SK-N-SH (cell line): ENCODE measurements at regions not wholly inside any gene's neighbourhood (a gene's known extent, or its start where the extent isn't known, plus 50 kb on each side); places are given as distances from the start of the nearest gene placed in this dataset.
"Not testable (repeated sequence)": the region's sequence is repeated elsewhere in the genome, so short reads cannot be mapped to it uniquely, and the experiment has no call there.

ENCODE experiments used
- CTCF ChIA-PET: fragments of 300-600, 350-600 bp; formaldehyde crosslinking; extraction: SDS; loops from one replicate; lab custom pipeline; 2021; lab: Yijun Ruan, JAX
- POLR2A ChIA-PET: fragments of 350-600 bp; sonication (Branson Sonifier 250); formaldehyde crosslinking; extraction: SDS; loops from one replicate; lab custom pipeline; 2020; ENCODE audit warnings: antibody characterized with exemption, inconsistent platforms; lab: Yijun Ruan, JAX
- DNase-seq: peaks from one replicate; pipeline ENCODE4 v3.0.0; 2012
- H2AFZ ChIP-seq: fragments of 200-600 bp; sonication (generic); 2 replicates; pipeline ENCODE4 v1.8.1; 2016; ENCODE audit warnings: antibody characterized with exemption, mild to moderate bottlenecking, low read depth
- H3F3A ChIP-seq: fragments of 200-600 bp; sonication (generic); replicated peaks from 2 replicates; pipeline ENCODE3; 2016; ENCODE audit warnings: antibody characterized with exemption, mild to moderate bottlenecking; ENCODE audit not compliant: insufficient read depth
- H3K27ac ChIP-seq, 2 experiments: fragments of 200-500 bp in 1 of 2; fragments of 200-600 bp in 1 of 2; sonication (Bioruptor generic) in 1 of 2; sonication (generic), shearing (Covaris generic) in 1 of 2; 2 replicates each; pipeline versions ENCODE4 v1.5.1 to v1.6.1; 2014 to 2016; ENCODE audit warnings: low read depth in 2 of 2, inconsistent platforms in 1 of 2, low read length in 1 of 2, mild to moderate bottlenecking in 1 of 2, mixed read lengths in 1 of 2
- H3K27me3 ChIP-seq: fragments of 200-600 bp; sonication (generic), shearing (Covaris generic); 2 replicates; pipeline ENCODE4 v1.6.1; 2016; ENCODE audit warnings: mixed run types; ENCODE audit not compliant: insufficient read depth
- H3K36me3 ChIP-seq, 2 experiments: fragments of 200-500 bp in 1 of 2; fragments of 200-600 bp in 1 of 2; sonication (Bioruptor generic) in 1 of 2; sonication (generic) in 1 of 2; replicated peaks in 1 of 2; 2 replicates each; pipeline versions ENCODE3 to v1.5.1; 2014 to 2016; ENCODE audit warnings: low read length in 1 of 2, mild to moderate bottlenecking in 1 of 2; ENCODE audit not compliant: insufficient read depth in 2 of 2, control insufficient read depth in 1 of 2
- H3K4me1 ChIP-seq, 2 experiments: fragments of 200-500 bp in 1 of 2; fragments of 200-600 bp in 1 of 2; sonication (Bioruptor generic) in 1 of 2; sonication (generic), shearing (Covaris generic) in 1 of 2; 2 replicates each; pipeline versions ENCODE4 v1.5.1 to v1.6.1; 2014 to 2016; ENCODE audit warnings: low read depth in 1 of 2, low read length in 1 of 2, mixed run types in 1 of 2; ENCODE audit not compliant: insufficient read depth in 2 of 2, control insufficient read depth in 1 of 2
- H3K4me2 ChIP-seq: fragments of 200-600 bp; sonication (generic), shearing (Covaris generic); 2 replicates; pipeline ENCODE4 v1.6.1; 2017; ENCODE audit warnings: mixed run types
- H3K4me3 ChIP-seq, 2 experiments: fragments of 200-500 bp in 1 of 2; fragments of 200-600 bp in 1 of 2; sonication (Bioruptor generic) in 1 of 2; sonication (generic), shearing (Covaris generic) in 1 of 2; 2 replicates each; pipeline versions ENCODE4 v1.5.1 to v1.8.1; 2014 to 2016; ENCODE audit warnings: low read depth in 2 of 2, inconsistent platforms in 1 of 2, low read length in 1 of 2, mild to moderate bottlenecking in 1 of 2, mixed read lengths in 1 of 2, moderate library complexity in 1 of 2
- H3K79me2 ChIP-seq: fragments of 200-600 bp; sonication (generic); 2 replicates; pipeline ENCODE4 v1.8.1; 2017; ENCODE audit warnings: mild to moderate bottlenecking; ENCODE audit not compliant: insufficient read depth
- H3K9ac ChIP-seq: fragments of 200-600 bp; sonication (generic); 2 replicates; pipeline ENCODE4 v1.6.1; 2017; ENCODE audit warnings: mixed run types
- H3K9me2 ChIP-seq: fragments of 200-600 bp; sonication (generic); 2 replicates; pipeline ENCODE4 v1.6.1; 2017; ENCODE audit warnings: mixed run types
- H3K9me3 ChIP-seq: fragments of 200-600 bp; sonication (generic); 2 replicates; pipeline ENCODE4 v1.6.1; 2017; ENCODE audit warnings: mixed run types, mild to moderate bottlenecking, moderate library complexity
- H4K20me1 ChIP-seq: fragments of 200-600 bp; sonication (generic); 2 replicates; pipeline ENCODE4 v1.6.1; 2017; ENCODE audit warnings: mild to moderate bottlenecking, mixed run types; ENCODE audit not compliant: insufficient read depth
- CTCF ChIP-seq: fragments of 200-600 bp; sonication (generic); IDR thresholded peaks from 2 replicates; pipeline ENCODE4 v1.6.1; 2017; ENCODE audit warnings: antibody characterized with exemption, mild to moderate bottlenecking, moderate library complexity
- EZH2phosphoT487 ChIP-seq: fragments of 200-600 bp; sonication (generic); IDR thresholded peaks from 2 replicates; pipeline ENCODE4 v1.6.1; 2017; ENCODE audit warnings: low read depth, mixed run types, mild to moderate bottlenecking, antibody characterized with exemption, moderate library complexity, borderline replicate concordance
- GATA2 ChIP-seq: sonication (generic); formaldehyde crosslinking; IDR thresholded peaks from 2 replicates; pipeline ENCODE4 v1.5.0; 2020; ENCODE audit warnings: mild to moderate bottlenecking, missing genetic modification reagents
- MAX ChIP-seq: IDR thresholded peaks from 2 replicates; pipeline ENCODE4 v1.4.0; 2012; ENCODE audit warnings: low read depth
- RFX5 ChIP-seq: IDR thresholded peaks from 2 replicates; pipeline ENCODE4 v1.6.1; 2012; ENCODE audit warnings: mild to moderate bottlenecking, improper control_type of control experiment, low read length
- RXRA ChIP-seq: IDR thresholded peaks from 2 replicates; pipeline ENCODE4 v1.4.0; 2012; ENCODE audit warnings: low read depth, mild to moderate bottlenecking, borderline replicate concordance
- SMC3 ChIP-seq: IDR thresholded peaks from 2 replicates; pipeline ENCODE4 v1.6.1; 2012; ENCODE audit warnings: low read depth, low read length, improper control_type of control experiment
- TEAD4 ChIP-seq: IDR thresholded peaks from 2 replicates; pipeline ENCODE4 v1.4.0; 2012; ENCODE audit warnings: mild to moderate bottlenecking, borderline replicate concordance; ENCODE audit not compliant: insufficient read depth
- ZBTB33 ChIP-seq: IDR thresholded peaks from 2 replicates; pipeline ENCODE4 v1.4.0; 2012; ENCODE audit warnings: low read depth, borderline replicate concordance
- WGBS: methylation state at CpG from one replicate; pipeline ENCODE4 v1.1.6; 2017; ENCODE audit warnings: low lambda C conversion rate; 5-methylcytosine and 5-hydroxymethylcytosine counted together

GRCh38 chr14:86124328-86124727 lies 594.4 kb downstream of the FLRT2 start:
- no peak overlapping the region for H2AFZ ChIP-seq
- TF ChIP-seq TEAD4 (no peak), RXRA (no peak), CTCF (no peak), EZH2phosphoT487 (no peak), ZBTB33 (no peak)

GRCh38 chr14:86115972-86116371 lies 586.0 kb downstream of the FLRT2 start:
- Histone ChIP-seq H3K79me2 (no peaks in the 10 kb centered on the region), H3K9me3 (no peaks in the 10 kb centered on the region), H3K9me2 (no peaks in the 10 kb centered on the region), H3K4me2 (no peak overlapping the region), H3K9ac (no peak overlapping the region), H4K20me1 (no peaks in the 10 kb centered on the region), H3F3A (no peaks in the 10 kb centered on the region), H3K27me3 (no peaks in the 10 kb centered on the region), H2AFZ (no peak overlapping the region), H3K4me1 (no peaks in the 10 kb centered on the region), H3K27ac (no peak overlapping the region), H3K36me3 (no peaks in the 10 kb centered on the region), H3K4me3 (no peak overlapping the region)
- TF ChIP-seq RFX5 (no peak), MAX (no peak), GATA2 (no peak), SMC3 (no peak), RXRA (no peak), TEAD4 (no peak)
- no CpG with 5 or more reads among the region's 1 CpG for WGBS
- ChIA-PET CTCF (no interaction called here), POLR2A (no interaction called here)
- no peak for DNase-seq

More at GRCh38 chr14:86124328-86124727, 594.4 kb downstream of the FLRT2 start:
- Histone ChIP-seq H3K4me2 (peak overlapping the region; percentile 13; the same call in 1 of the 2 replicates), H3K4me1 (no peaks in the 10 kb centered on the region), H3F3A (no peaks in the 10 kb centered on the region), H3K9me3 (no peaks in the 10 kb centered on the region), H3K9me2 (no peaks in the 10 kb centered on the region), H3K4me3 (no peak overlapping the region), H3K27ac (no peak overlapping the region), H3K36me3 (no peaks in the 10 kb centered on the region), H4K20me1 (no peaks in the 10 kb centered on the region), H3K27me3 (no peaks in the 10 kb centered on the region), H3K79me2 (no peaks in the 10 kb centered on the region), H3K9ac (no peak overlapping the region)
- ChIA-PET CTCF (no interaction called here), POLR2A (no interaction called here)
- no peak for DNase-seq
- WGBS, result 6% methylated on average over 4 of the region's 4 CpGs

- H3K4me2 ChIP-seq, H3F3A ChIP-seq, H3K4me3 ChIP-seq, H3K27ac ChIP-seq, H4K20me1 ChIP-seq, DNase-seq, H3K9me2 ChIP-seq, CTCF ChIA-PET, H3K27me3 ChIP-seq, H3K9me3 ChIP-seq, POLR2A ChIA-PET, H2AFZ ChIP-seq, H3K4me1 ChIP-seq, H3K36me3 ChIP-seq, H3K79me2 ChIP-seq, H3K9ac ChIP-seq: not testable (repeated sequence)
- 17% methylated on average over 12 of the region's 13 CpGs for WGBS
These were observed 580.9 kb downstream of the FLRT2 start for GRCh38 chr14:86110871-86111270.
